Gastroesophageal sphincter (tissue), 3 donors: ENCODE measurements at regions not wholly inside any gene's neighbourhood (a gene's known extent, or its start where the extent isn't known, plus 50 kb on each side); places are given as distances from the start of the nearest gene placed in this dataset.

ENCODE experiments used
- CTCF ChIP-seq, 4 experiments: fragments of 200-600 bp in 2 of 4; fragments of 450-650 bp in 2 of 4; sonication (generic) in 1 of 4; IDR thresholded peaks; one replicate each; pipeline ENCODE4 v1.5.1; 2017 to 2019; ENCODE audit warnings: antibody characterized with exemption in 4 of 4, mild to moderate bottlenecking in 2 of 4, moderate library complexity in 2 of 4
- POLR2A ChIP-seq, 2 donors: fragments of 450-650 bp; IDR thresholded peaks; one replicate each; pipeline ENCODE4 v1.6.1; 2017; ENCODE audit warnings: antibody characterized with exemption in 2 of 2, mild to moderate bottlenecking in 2 of 2, moderate library complexity in 1 of 2
- POLR2AphosphoS5 ChIP-seq: sonication (generic); formaldehyde crosslinking; IDR thresholded peaks from one replicate; pipeline ENCODE4 v1.6.1; 2017; ENCODE audit warnings: antibody characterized with exemption

- TF ChIP-seq POLR2A (IDR thresholded peaks at IDR 0.05) (no peak), POLR2AphosphoS5 (no peak), CTCF (IDR thresholded peaks at IDR 0.05) (no peak)
Measured at GRCh38 chr4:152101556-152102435, 341.0 kb upstream of the GATB start.
